CD1c-positive myeloid dendritic cell (primary cell): ENCODE measurements at regions not wholly inside any gene's neighbourhood (a gene's known extent, or its start where the extent isn't known, plus 50 kb on each side); places are given as distances from the start of the nearest gene placed in this dataset.
A peak's percentile ranks its signal among the peaks of the same experiment; 100 is the strongest.
"Not testable (repeated sequence)": the region's sequence is repeated elsewhere in the genome, so short reads cannot be mapped to it uniquely, and the experiment has no call there.

Experiments used
- DNase-seq: peaks from one replicate; pipeline ENCODE4 v3.0.0-alpha.2; 2016; ENCODE audit errors: extremely low spot score

- DNase-seq: no peak
Measured at GRCh38 chr4:73348185-73348584, 55.9 kb upstream of the ALB start.

- no peak for DNase-seq
Measured at GRCh38 chr4:73347497-73347896, 56.6 kb upstream of the ALB start.

- no peak for DNase-seq
Measured at GRCh38 chr4:73345399-73345975, 58.6 kb upstream of the ALB start.

- DNase-seq: no peak
Measured at GRCh38 chr4:73344106-73344505, 60.0 kb upstream of the ALB start.

- DNase-seq: no peak
Measured at GRCh38 chr4:73343432-73343831, 60.7 kb upstream of the ALB start.

GRCh38 chr4:73341454-73341853 lies 62.6 kb upstream of the ALB start:
- peak; percentile 7 for DNase-seq

- DNase-seq: no peak
Measured at GRCh38 chr4:73340917-73341316, 63.2 kb upstream of the ALB start.

- DNase-seq: no peak
Measured at GRCh38 chr4:73335679-73336078, 68.4 kb upstream of the ALB start.

GRCh38 chr4:73332012-73332411 lies 72.1 kb upstream of the ALB start:
- not testable (repeated sequence) for DNase-seq

- no peak for DNase-seq
Measured at GRCh38 chr4:73329300-73329699, 70.7 kb upstream of the ANKRD17 start.

- not testable (repeated sequence) for DNase-seq
Measured at GRCh38 chr4:73325776-73326175, 67.2 kb upstream of the ANKRD17 start.

GRCh38 chr4:73317092-73317491 lies 58.5 kb upstream of the ANKRD17 start:
- no peak for DNase-seq

- DNase-seq: peak; percentile 86
Measured at GRCh38 chr4:73315091-73315490, 56.5 kb upstream of the ANKRD17 start.

GRCh38 chr4:73312967-73313366 lies 54.4 kb upstream of the ANKRD17 start:
- no peak for DNase-seq

GRCh38 chr4:73311428-73311827 lies 52.8 kb upstream of the ANKRD17 start:
- DNase-seq: peak; percentile 64

- DNase-seq: no peak
Measured at GRCh38 chr4:73309211-73309610, 50.6 kb upstream of the ANKRD17 start.
